ENCODE measurements at regions not wholly inside any gene's neighbourhood (a gene's known extent, or its start where the extent isn't known, plus 50 kb on each side); places are given as distances from the start of the nearest gene placed in this dataset.

- TF ChIP-seq CBX8 (IDR thresholded peaks at IDR 0.05; ENCODE audit: borderline replicate concordance, low read depth, low read length) (no peak), SP2 (IDR thresholded peaks at IDR 0.05; ENCODE audit: low read length) (no peak), SIN3A (conservative IDR thresholded peaks at IDR 0.05 in 1 of 2, IDR thresholded peaks at IDR 0.05 in 1 of 2; ENCODE audit: low read depth in 1 of 2, low read length in 2 of 2) (no peak), CREB1 (IDR thresholded peaks at IDR 0.05) (no peak), TBP (IDR thresholded peaks at IDR 0.05; ENCODE audit: low read depth, low read length) (no peak), NANOG (IDR thresholded peaks at IDR 0.05; ENCODE audit: insufficient read depth, low read depth, low read length, poor library complexity, severe bottlenecking) (no peak), MAFK (IDR thresholded peaks at IDR 0.05; ENCODE audit: low read depth, low read length) (no peak), POU5F1 (IDR thresholded peaks at IDR 0.05; ENCODE audit: low read depth, low read length) (no peak), RFX5 (IDR thresholded peaks at IDR 0.05; ENCODE audit: borderline replicate concordance, low read depth, low read length) (no peak), SRF (IDR thresholded peaks at IDR 0.05; ENCODE audit: low read depth, low read length) (no peak)
- TF ChIP-seq, protein P1, sequence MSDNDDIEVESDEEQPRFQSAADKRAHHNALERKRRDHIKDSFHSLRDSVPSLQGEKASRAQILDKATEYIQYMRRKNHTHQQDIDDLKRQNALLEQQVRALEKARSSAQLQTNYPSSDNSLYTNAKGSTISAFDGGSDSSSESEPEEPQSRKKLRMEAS (IDR thresholded peaks at IDR 0.05): no peak
These were observed 1085.7 kb downstream of the NCAM2 start (continued) for GRCh38 chr21:22083899-22084298.

Measured in H1 (cell line).